GM23338 (cell line): ENCODE measurements at regions not wholly inside any gene's neighbourhood (a gene's known extent, or its start where the extent isn't known, plus 50 kb on each side); places are given as distances from the start of the nearest gene placed in this dataset.

Experiments used
- ATAC-seq: fragments of 200-7000 bp; cut with Tn5 transposase; 3 replicates; pipeline ENCODE4 v1.9.1; 2020
- DNase-seq: peaks from one replicate; pipeline ENCODE4 v3.0.0-alpha.2; 2015; ENCODE audit warnings: low spot score
- H2AFZ ChIP-seq: fragments of 200-600 bp; sonication (generic); 2 replicates; pipeline ENCODE4 v1.8.0; 2016; ENCODE audit warnings: antibody characterized with exemption, mild to moderate bottlenecking, moderate library complexity
- H3F3A ChIP-seq: fragments of 200-600 bp; sonication (generic); replicated peaks from 2 replicates; pipeline ENCODE4 v1.8.0; 2017; ENCODE audit warnings: antibody characterized with exemption, mixed run types, low read depth
- H3K27ac ChIP-seq: fragments of 200-600 bp; sonication (generic); 2 replicates; pipeline ENCODE4 v1.6.1; 2016; ENCODE audit warnings: low read depth
- H3K27me3 ChIP-seq: fragments of 200-600 bp; sonication (generic); 2 replicates; pipeline ENCODE4 v1.8.0; 2016; ENCODE audit warnings: mild to moderate bottlenecking, mixed run types, moderate library complexity; ENCODE audit not compliant: insufficient read depth
- H3K36me3 ChIP-seq: fragments of 200-600 bp; sonication (generic); 2 replicates; pipeline ENCODE4 v1.8.0; 2016; ENCODE audit warnings: mild to moderate bottlenecking; ENCODE audit not compliant: insufficient read depth
- H3K4me1 ChIP-seq: fragments of 200-600 bp; sonication (generic); 2 replicates; pipeline ENCODE4 v1.8.0; 2016; ENCODE audit warnings: mild to moderate bottlenecking, moderate library complexity; ENCODE audit not compliant: insufficient read depth
- H3K4me2 ChIP-seq: fragments of 200-600 bp; sonication (generic); 2 replicates; pipeline ENCODE4 v1.7.1; 2017; ENCODE audit warnings: mixed run types
- H3K4me3 ChIP-seq: fragments of 200-600 bp; sonication (generic); 2 replicates; pipeline ENCODE4 v1.6.1; 2016; ENCODE audit warnings: mixed run types
- H3K79me2 ChIP-seq: fragments of 200-600 bp; sonication (generic); replicated peaks from 2 replicates; pipeline ENCODE4 v1.8.0; 2017; ENCODE audit warnings: mild to moderate bottlenecking; ENCODE audit not compliant: insufficient read depth
- H3K9me2 ChIP-seq: fragments of 200-600 bp; sonication (generic); 2 replicates; pipeline ENCODE4 v1.8.0; 2017; ENCODE audit not compliant: insufficient read depth
- H4K20me1 ChIP-seq: fragments of 200-600 bp; sonication (generic); replicated peaks from 2 replicates; pipeline ENCODE4 v1.8.0; 2017; ENCODE audit warnings: mild to moderate bottlenecking; ENCODE audit not compliant: insufficient read depth
- H3K27ac Mint-ChIP-seq: 2 replicates; pipeline ENCODE4 v1.8.0; 2020; ENCODE audit warnings: inconsistent platforms, mild to moderate bottlenecking, moderate library complexity, mixed read lengths
- H3K27me3 Mint-ChIP-seq: 3 replicates; pipeline ENCODE4 v1.8.0; 2022; ENCODE audit warnings: low read depth, mild to moderate bottlenecking, moderate library complexity, mixed read lengths, inconsistent platforms; ENCODE audit not compliant: insufficient read depth, poor library complexity
- H3K36me3 Mint-ChIP-seq: 3 replicates; pipeline ENCODE4 v1.8.0; 2021; ENCODE audit warnings: low read depth, mild to moderate bottlenecking, inconsistent platforms, moderate library complexity, mixed read lengths
- H3K4me1 Mint-ChIP-seq: 3 replicates; pipeline ENCODE4 v1.8.0; 2020; ENCODE audit warnings: mild to moderate bottlenecking, inconsistent platforms, mixed read lengths
- H3K4me3 Mint-ChIP-seq: 3 replicates; pipeline ENCODE4 v1.8.0; 2021; ENCODE audit warnings: moderate library complexity, mild to moderate bottlenecking, inconsistent platforms, mixed read lengths
- H3K9me3 Mint-ChIP-seq: 3 replicates; pipeline ENCODE4 v1.8.0; 2020; ENCODE audit warnings: moderate library complexity, mild to moderate bottlenecking, inconsistent platforms, mixed read lengths
- CREB1 ChIP-seq: fragments of 250-450 bp; sonication (Bioruptor Pico); IDR thresholded peaks from 2 replicates; pipeline ENCODE4 v1.5.0; 2020; ENCODE audit warnings: low read depth, mild to moderate bottlenecking, moderate library complexity
- CTCF ChIP-seq, 2 experiments: fragments of 200-600 bp in 1 of 2; sonication (generic) in 1 of 2; conservative IDR thresholded peaks; 2 replicates each; pipeline versions ENCODE4 v1.5.1 to v1.6.1; 2016 to 2017; ENCODE audit warnings: antibody characterized with exemption in 2 of 2, low read depth in 2 of 2, mild to moderate bottlenecking in 2 of 2, moderate library complexity in 1 of 2
- EZH2 ChIP-seq: fragments of 200-600 bp; sonication (generic); IDR thresholded peaks from one replicate; pipeline ENCODE4 v1.8.0; 2017; ENCODE audit warnings: antibody characterized with exemption, mild to moderate bottlenecking, low read depth; ENCODE audit not compliant: unreplicated experiment
- EZH2phosphoT487 ChIP-seq: fragments of 200-600 bp; sonication (generic); IDR thresholded peaks from one replicate; pipeline ENCODE4 v1.8.1; 2018; ENCODE audit warnings: antibody characterized with exemption; ENCODE audit not compliant: unreplicated experiment
- NANOG ChIP-seq: IDR thresholded peaks from 2 replicates; pipeline ENCODE4 v1.6.1; 2016; ENCODE audit warnings: antibody characterized with exemption, borderline replicate concordance
- POLR2AphosphoS5 ChIP-seq: IDR thresholded peaks from 2 replicates; pipeline ENCODE4 v1.6.1; 2016; ENCODE audit warnings: antibody characterized with exemption, low read depth
- STAT1 ChIP-seq: IDR thresholded peaks from one replicate; pipeline ENCODE4 v1.6.1; 2016; ENCODE audit warnings: antibody characterized with exemption; ENCODE audit not compliant: unreplicated experiment
- ZNF114 ChIP-seq: fragments of 250-450 bp; sonication (Bioruptor Pico); IDR thresholded peaks from 2 replicates; pipeline ENCODE4 v1.5.0; 2020; ENCODE audit warnings: mild to moderate bottlenecking, moderate library complexity
- ZNF331 ChIP-seq: fragments of 250-450 bp; sonication (Bioruptor Pico); IDR thresholded peaks from 2 replicates; pipeline ENCODE4 v1.5.0; 2020; ENCODE audit warnings: low read depth, mild to moderate bottlenecking, moderate library complexity
- TF ChIP-seq, protein P1 (sequence below): fragments of 250-450 bp; sonication (Bioruptor Pico); IDR thresholded peaks from 2 replicates; pipeline ENCODE4 v1.5.0; 2020; ENCODE audit warnings: mild to moderate bottlenecking, moderate library complexity

- TF ChIP-seq, protein P1, sequence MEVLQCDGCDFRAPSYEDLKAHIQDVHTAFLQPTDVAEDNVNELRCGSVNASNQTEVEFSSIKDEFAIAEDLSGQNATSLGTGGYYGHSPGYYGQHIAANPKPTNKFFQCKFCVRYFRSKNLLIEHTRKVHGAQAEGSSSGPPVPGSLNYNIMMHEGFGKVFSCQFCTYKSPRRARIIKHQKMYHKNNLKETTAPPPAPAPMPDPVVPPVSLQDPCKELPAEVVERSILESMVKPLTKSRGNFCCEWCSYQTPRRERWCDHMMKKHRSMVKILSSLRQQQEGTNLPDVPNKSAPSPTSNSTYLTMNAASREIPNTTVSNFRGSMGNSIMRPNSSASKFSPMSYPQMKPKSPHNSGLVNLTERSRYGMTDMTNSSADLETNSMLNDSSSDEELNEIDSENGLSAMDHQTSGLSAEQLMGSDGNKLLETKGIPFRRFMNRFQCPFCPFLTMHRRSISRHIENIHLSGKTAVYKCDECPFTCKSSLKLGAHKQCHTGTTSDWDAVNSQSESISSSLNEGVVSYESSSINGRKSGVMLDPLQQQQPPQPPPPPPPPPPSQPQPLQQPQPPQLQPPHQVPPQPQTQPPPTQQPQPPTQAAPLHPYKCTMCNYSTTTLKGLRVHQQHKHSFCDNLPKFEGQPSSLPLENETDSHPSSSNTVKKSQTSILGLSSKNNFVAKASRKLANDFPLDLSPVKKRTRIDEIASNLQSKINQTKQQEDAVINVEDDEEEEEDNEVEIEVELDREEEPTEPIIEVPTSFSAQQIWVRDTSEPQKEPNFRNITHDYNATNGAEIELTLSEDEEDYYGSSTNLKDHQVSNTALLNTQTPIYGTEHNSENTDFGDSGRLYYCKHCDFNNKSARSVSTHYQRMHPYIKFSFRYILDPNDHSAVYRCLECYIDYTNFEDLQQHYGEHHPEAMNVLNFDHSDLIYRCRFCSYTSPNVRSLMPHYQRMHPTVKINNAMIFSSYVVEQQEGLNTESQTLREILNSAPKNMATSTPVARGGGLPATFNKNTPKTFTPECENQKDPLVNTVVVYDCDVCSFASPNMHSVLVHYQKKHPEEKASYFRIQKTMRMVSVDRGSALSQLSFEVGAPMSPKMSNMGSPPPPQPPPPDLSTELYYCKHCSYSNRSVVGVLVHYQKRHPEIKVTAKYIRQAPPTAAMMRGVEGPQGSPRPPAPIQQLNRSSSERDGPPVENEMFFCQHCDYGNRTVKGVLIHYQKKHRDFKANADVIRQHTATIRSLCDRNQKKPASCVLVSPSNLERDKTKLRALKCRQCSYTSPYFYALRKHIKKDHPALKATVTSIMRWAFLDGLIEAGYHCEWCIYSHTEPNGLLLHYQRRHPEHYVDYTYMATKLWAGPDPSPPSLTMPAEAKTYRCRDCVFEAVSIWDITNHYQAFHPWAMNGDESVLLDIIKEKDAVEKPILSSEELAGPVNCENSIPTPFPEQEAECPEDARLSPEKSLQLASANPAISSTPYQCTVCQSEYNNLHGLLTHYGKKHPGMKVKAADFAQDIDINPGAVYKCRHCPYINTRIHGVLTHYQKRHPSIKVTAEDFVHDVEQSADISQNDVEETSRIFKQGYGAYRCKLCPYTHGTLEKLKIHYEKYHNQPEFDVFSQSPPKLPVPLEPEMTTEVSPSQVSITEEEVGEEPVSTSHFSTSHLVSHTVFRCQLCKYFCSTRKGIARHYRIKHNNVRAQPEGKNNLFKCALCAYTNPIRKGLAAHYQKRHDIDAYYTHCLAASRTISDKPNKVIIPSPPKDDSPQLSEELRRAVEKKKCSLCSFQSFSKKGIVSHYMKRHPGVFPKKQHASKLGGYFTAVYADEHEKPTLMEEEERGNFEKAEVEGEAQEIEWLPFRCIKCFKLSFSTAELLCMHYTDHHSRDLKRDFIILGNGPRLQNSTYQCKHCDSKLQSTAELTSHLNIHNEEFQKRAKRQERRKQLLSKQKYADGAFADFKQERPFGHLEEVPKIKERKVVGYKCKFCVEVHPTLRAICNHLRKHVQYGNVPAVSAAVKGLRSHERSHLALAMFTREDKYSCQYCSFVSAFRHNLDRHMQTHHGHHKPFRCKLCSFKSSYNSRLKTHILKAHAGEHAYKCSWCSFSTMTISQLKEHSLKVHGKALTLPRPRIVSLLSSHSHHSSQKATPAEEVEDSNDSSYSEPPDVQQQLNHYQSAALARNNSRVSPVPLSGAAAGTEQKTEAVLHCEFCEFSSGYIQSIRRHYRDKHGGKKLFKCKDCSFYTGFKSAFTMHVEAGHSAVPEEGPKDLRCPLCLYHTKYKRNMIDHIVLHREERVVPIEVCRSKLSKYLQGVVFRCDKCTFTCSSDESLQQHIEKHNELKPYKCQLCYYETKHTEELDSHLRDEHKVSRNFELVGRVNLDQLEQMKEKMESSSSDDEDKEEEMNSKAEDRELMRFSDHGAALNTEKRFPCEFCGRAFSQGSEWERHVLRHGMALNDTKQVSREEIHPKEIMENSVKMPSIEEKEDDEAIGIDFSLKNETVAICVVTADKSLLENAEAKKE (CRISPR knock-in tag), result no peak
- TF ChIP-seq ZNF331 (CRISPR knock-in tag) (no peak), CREB1 (no peak), CTCF (conservative IDR thresholded peaks at IDR 0.05; ENCODE audit: low read depth in 2 of 2) (no peak)
Measured at GRCh38 chr1:195327361-195327760, 1280.9 kb downstream of the KCNT2 start (continued).

GRCh38 chr1:195326325-195326724 is 1281.9 kb downstream of the KCNT2 start:
- no peak overlapping the region for H3K27ac Mint-ChIP-seq
- no peaks in the 10 kb centered on the region for H3K27me3 Mint-ChIP-seq
- H3K4me1 Mint-ChIP-seq, result peaks cover 6% of the 10 kb centered on the region; the same call in 2 of the 3 replicates
- no peak for TF ChIP-seq STAT1
- no peak for TF ChIP-seq NANOG
- TF ChIP-seq POLR2AphosphoS5, result no peak
- no peak for TF ChIP-seq EZH2phosphoT487
- no peak for TF ChIP-seq ZNF114
- no peak for TF ChIP-seq EZH2

More at GRCh38 chr1:195326325-195326724, 1281.9 kb downstream of the KCNT2 start:
- Histone ChIP-seq H4K20me1 (no peaks in the 10 kb centered on the region), H3K79me2 (no peaks in the 10 kb centered on the region), H3K4me1 (no peaks in the 10 kb centered on the region), H3K36me3 (no peaks in the 10 kb centered on the region), H3K4me3 (no peak overlapping the region), H3K9me2 (no peaks in the 10 kb centered on the region), H3K4me2 (no peak overlapping the region), H3F3A (no peaks in the 10 kb centered on the region), H3K27ac (no peak overlapping the region), H2AFZ (no peak overlapping the region), H3K27me3 (no peaks in the 10 kb centered on the region)
- DNase-seq, result no peak
- ATAC-seq, result no peak
- no peaks in the 10 kb centered on the region for H3K9me3 Mint-ChIP-seq
- H3K36me3 Mint-ChIP-seq, result no peaks in the 10 kb centered on the region
- H3K4me3 Mint-ChIP-seq, result no peak overlapping the region
